Daoy (cell line): ENCODE measurements at regions not wholly inside any gene's neighbourhood (a gene's known extent, or its start where the extent isn't known, plus 50 kb on each side); places are given as distances from the start of the nearest gene placed in this dataset.

Experiments
- DNase-seq: peaks from one replicate; pipeline ENCODE4 v3.0.0-alpha.2; 2015; ENCODE audit warnings: low read depth

GRCh38 chr12:64999148-64999425, 122.0 kb downstream of the WIF1 start:
- no peak for DNase-seq
